ENCODE measurements at regions not wholly inside any gene's neighbourhood (a gene's known extent, or its start where the extent isn't known, plus 50 kb on each side); places are given as distances from the start of the nearest gene placed in this dataset.

- H3K27ac Mint-ChIP-seq = no peak overlapping the region
- CTCF ChIA-PET = interaction anchor here (1.0 kb wide), 1 partner anchor 29 kb away, joined by 3 read pairs; no protein-coding TSS in a partner anchor
- POLR2A ChIA-PET = no interaction called here
- H3K9me3 Mint-ChIP-seq = peaks cover 22% of the 10 kb centered on the region
- DNase-seq (ENCODE audit: low spot score) = no peak
- no peaks in the 10 kb centered on the region for H3K36me3 Mint-ChIP-seq
- no peak overlapping the region for H3K4me3 Mint-ChIP-seq
- H3K4me1 Mint-ChIP-seq = peaks cover 14% of the 10 kb centered on the region
- ATAC-seq = no peak
- TF ChIP-seq FOXP4 (CRISPR knock-in tag; IDR thresholded peaks at IDR 0.05) = no peak
- TF ChIP-seq, protein P1, sequence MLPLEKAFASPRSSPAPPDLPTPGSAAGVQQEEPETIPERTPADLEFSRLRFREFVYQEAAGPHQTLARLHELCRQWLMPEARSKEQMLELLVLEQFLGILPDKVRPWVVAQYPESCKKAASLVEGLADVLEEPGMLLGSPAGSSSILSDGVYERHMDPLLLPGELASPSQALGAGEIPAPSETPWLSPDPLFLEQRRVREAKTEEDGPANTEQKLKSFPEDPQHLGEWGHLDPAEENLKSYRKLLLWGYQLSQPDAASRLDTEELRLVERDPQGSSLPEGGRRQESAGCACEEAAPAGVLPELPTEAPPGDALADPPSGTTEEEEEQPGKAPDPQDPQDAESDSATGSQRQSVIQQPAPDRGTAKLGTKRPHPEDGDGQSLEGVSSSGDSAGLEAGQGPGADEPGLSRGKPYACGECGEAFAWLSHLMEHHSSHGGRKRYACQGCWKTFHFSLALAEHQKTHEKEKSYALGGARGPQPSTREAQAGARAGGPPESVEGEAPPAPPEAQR (CRISPR knock-in tag; IDR thresholded peaks at IDR 0.05) = no peak
- no peak for TF ChIP-seq RORB (CRISPR knock-in tag; IDR thresholded peaks at IDR 0.05)
- no peak for TF ChIP-seq ZNF423 (CRISPR knock-in tag; IDR thresholded peaks at IDR 0.05)
- TF ChIP-seq NR1H2 (CRISPR knock-in tag; IDR thresholded peaks at IDR 0.05) = no peak
- TF ChIP-seq TCF7 (CRISPR knock-in tag; IDR thresholded peaks at IDR 0.05; ENCODE audit: low read depth) = no peak
- TF ChIP-seq, protein P2, sequence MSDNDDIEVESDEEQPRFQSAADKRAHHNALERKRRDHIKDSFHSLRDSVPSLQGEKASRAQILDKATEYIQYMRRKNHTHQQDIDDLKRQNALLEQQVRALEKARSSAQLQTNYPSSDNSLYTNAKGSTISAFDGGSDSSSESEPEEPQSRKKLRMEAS (CRISPR knock-in tag; IDR thresholded peaks at IDR 0.05) = no peak
- no peak for TF ChIP-seq ZNF671 (CRISPR knock-in tag; IDR thresholded peaks at IDR 0.05)
- TF ChIP-seq TP53 (CRISPR knock-in tag; IDR thresholded peaks at IDR 0.05) = no peak
- TF ChIP-seq, protein P3, sequence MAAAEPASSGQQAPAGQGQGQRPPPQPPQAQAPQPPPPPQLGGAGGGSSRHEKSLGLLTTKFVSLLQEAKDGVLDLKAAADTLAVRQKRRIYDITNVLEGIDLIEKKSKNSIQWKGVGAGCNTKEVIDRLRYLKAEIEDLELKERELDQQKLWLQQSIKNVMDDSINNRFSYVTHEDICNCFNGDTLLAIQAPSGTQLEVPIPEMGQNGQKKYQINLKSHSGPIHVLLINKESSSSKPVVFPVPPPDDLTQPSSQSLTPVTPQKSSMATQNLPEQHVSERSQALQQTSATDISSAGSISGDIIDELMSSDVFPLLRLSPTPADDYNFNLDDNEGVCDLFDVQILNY (CRISPR knock-in tag; IDR thresholded peaks at IDR 0.05) = no peak
- TF ChIP-seq ERG (CRISPR knock-in tag; IDR thresholded peaks at IDR 0.05) = no peak
- TF ChIP-seq ATF6 (CRISPR knock-in tag; IDR thresholded peaks at IDR 0.05) = no peak
- TF ChIP-seq, protein P4, sequence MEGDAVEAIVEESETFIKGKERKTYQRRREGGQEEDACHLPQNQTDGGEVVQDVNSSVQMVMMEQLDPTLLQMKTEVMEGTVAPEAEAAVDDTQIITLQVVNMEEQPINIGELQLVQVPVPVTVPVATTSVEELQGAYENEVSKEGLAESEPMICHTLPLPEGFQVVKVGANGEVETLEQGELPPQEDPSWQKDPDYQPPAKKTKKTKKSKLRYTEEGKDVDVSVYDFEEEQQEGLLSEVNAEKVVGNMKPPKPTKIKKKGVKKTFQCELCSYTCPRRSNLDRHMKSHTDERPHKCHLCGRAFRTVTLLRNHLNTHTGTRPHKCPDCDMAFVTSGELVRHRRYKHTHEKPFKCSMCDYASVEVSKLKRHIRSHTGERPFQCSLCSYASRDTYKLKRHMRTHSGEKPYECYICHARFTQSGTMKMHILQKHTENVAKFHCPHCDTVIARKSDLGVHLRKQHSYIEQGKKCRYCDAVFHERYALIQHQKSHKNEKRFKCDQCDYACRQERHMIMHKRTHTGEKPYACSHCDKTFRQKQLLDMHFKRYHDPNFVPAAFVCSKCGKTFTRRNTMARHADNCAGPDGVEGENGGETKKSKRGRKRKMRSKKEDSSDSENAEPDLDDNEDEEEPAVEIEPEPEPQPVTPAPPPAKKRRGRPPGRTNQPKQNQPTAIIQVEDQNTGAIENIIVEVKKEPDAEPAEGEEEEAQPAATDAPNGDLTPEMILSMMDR (IDR thresholded peaks at IDR 0.05) = no peak
- TF ChIP-seq USF1 (CRISPR knock-in tag; IDR thresholded peaks at IDR 0.05) = no peak
- no peak for TF ChIP-seq SMAD4 (CRISPR knock-in tag; IDR thresholded peaks at IDR 0.05)
- no peak for TF ChIP-seq GTF2I (CRISPR knock-in tag; conservative IDR thresholded peaks at IDR 0.05)
- TF ChIP-seq AFF4 (CRISPR knock-in tag; IDR thresholded peaks at IDR 0.05; ENCODE audit: borderline replicate concordance) = no peak
- no peak for TF ChIP-seq E2F1 (CRISPR knock-in tag; IDR thresholded peaks at IDR 0.05)
- no peak for TF ChIP-seq ZNF121 (CRISPR knock-in tag; IDR thresholded peaks at IDR 0.05)
- TF ChIP-seq ZNF232 (CRISPR knock-in tag; IDR thresholded peaks at IDR 0.05) = no peak
- H3K27me3 Mint-ChIP-seq (ENCODE audit: low read depth) = no peaks in the 10 kb centered on the region
Measured at GRCh38 chr14:56419750-56420149, 159.8 kb upstream of the TMEM260 start.

Data from WTC11 (cell line).